Parathyroid adenoma (tissue), 2 donors: ENCODE measurements at regions not wholly inside any gene's neighbourhood (a gene's known extent, or its start where the extent isn't known, plus 50 kb on each side); places are given as distances from the start of the nearest gene placed in this dataset.

ENCODE experiments used
- H2AFZ ChIP-seq: fragments of 300-600 bp; sonication (generic); one replicate; pipeline ENCODE4 v1.7.0; 2017; ENCODE audit warnings: antibody characterized with exemption, mild to moderate bottlenecking
- H3K27ac ChIP-seq: fragments of 300-600 bp; sonication (generic); one replicate; pipeline ENCODE4 v1.7.0; 2017
- H3K27me3 ChIP-seq: fragments of 300-600 bp; sonication (generic); one replicate; pipeline ENCODE4 v1.7.0; 2017; ENCODE audit warnings: low read length; ENCODE audit not compliant: control insufficient read depth, insufficient read depth
- H3K36me3 ChIP-seq: fragments of 300-600 bp; sonication (generic); one replicate; pipeline ENCODE4 v1.7.0; 2017; ENCODE audit warnings: low read length; ENCODE audit not compliant: control insufficient read depth, insufficient read depth
- H3K4me1 ChIP-seq: fragments of 300-600 bp; sonication (generic); one replicate; pipeline ENCODE4 v1.7.0; 2017; ENCODE audit warnings: control low read depth
- H3K4me2 ChIP-seq: fragments of 300-600 bp; sonication (generic); one replicate; pipeline ENCODE4 v1.7.0; 2017; ENCODE audit warnings: low read length
- H3K4me3 ChIP-seq: fragments of 300-600 bp; sonication (generic); one replicate; pipeline ENCODE4 v1.7.0; 2017; ENCODE audit warnings: low read depth, low read length
- H3K79me2 ChIP-seq: fragments of 300-600 bp; sonication (generic); one replicate; pipeline ENCODE4 v1.7.0; 2017; ENCODE audit warnings: control low read depth
- H3K9ac ChIP-seq: fragments of 300-600 bp; sonication (generic); one replicate; pipeline ENCODE4 v1.7.0; 2017; ENCODE audit warnings: mild to moderate bottlenecking
- H3K9me3 ChIP-seq: fragments of 300-600 bp; sonication (generic); one replicate; pipeline ENCODE4 v1.7.0; 2017; ENCODE audit warnings: low read length; ENCODE audit not compliant: control insufficient read depth
- TF ChIP-seq, protein P1 (sequence below): fragments of 300-600 bp; sonication (generic); IDR thresholded peaks from one replicate; pipeline ENCODE4 v1.7.0; 2017; ENCODE audit warnings: antibody characterized with exemption, mild to moderate bottlenecking
- donor health status: primary hyperparathyroidism.

DNA sequence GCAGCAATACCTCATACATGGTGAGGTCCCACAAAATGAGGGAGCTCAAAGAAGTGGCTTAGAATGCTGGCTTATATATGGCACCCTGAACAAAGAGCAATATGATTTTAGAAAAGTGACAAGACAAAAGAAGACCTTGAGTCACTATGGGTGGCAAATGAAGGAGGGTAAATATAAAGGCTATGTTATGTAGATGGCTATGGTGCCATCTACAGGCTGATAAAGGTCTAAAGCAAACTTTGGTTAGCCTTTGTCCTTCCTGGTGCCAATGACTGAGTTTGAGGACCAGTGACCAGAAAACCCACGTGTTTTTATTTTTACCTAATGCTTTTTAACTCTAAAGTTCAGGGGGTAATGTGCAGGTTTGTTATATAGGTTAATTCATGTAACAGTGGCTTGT lies 151.8 kb downstream of the CCNG2 start:
- Histone ChIP-seq H3K4me3 (no peak overlapping the region), H3K9ac (no peak overlapping the region), H3K4me1 (no peaks in the 10 kb centered on the region), H3K27ac (no peak overlapping the region), H2AFZ (no peak overlapping the region), H3K27me3 (no peaks in the 10 kb centered on the region), H3K4me2 (no peak overlapping the region), H3K36me3 (no peaks in the 10 kb centered on the region), H3K79me2 (no peaks in the 10 kb centered on the region), H3K9me3 (no peaks in the 10 kb centered on the region)
- TF ChIP-seq, protein P1, sequence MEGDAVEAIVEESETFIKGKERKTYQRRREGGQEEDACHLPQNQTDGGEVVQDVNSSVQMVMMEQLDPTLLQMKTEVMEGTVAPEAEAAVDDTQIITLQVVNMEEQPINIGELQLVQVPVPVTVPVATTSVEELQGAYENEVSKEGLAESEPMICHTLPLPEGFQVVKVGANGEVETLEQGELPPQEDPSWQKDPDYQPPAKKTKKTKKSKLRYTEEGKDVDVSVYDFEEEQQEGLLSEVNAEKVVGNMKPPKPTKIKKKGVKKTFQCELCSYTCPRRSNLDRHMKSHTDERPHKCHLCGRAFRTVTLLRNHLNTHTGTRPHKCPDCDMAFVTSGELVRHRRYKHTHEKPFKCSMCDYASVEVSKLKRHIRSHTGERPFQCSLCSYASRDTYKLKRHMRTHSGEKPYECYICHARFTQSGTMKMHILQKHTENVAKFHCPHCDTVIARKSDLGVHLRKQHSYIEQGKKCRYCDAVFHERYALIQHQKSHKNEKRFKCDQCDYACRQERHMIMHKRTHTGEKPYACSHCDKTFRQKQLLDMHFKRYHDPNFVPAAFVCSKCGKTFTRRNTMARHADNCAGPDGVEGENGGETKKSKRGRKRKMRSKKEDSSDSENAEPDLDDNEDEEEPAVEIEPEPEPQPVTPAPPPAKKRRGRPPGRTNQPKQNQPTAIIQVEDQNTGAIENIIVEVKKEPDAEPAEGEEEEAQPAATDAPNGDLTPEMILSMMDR, result peak; percentile 20

DNA sequence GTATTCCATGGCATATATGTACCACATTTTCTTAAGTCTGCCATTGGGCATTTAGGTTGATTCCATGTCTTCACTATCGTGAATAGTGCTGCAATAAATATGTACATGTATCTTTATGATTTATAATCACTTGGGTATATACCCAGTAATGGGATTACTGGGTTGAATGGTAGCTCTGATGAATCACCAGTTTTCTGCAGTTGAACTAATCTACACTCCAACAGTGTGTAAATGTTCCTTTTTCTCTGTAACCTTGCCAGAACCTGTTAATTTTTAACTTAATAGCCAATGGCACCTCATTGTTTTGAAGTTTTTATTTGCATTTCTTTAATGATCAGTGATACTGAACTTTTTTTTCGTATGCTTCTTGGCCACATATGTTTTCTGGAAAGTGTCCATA lies 152.5 kb downstream of the CCNG2 start:
- Histone ChIP-seq H3K9ac (no peak overlapping the region), H3K27ac (no peak overlapping the region), H3K4me3 (no peak overlapping the region), H3K27me3 (no peaks in the 10 kb centered on the region), H2AFZ (no peak overlapping the region), H3K79me2 (no peaks in the 10 kb centered on the region), H3K4me2 (no peak overlapping the region), H3K9me3 (no peaks in the 10 kb centered on the region), H3K4me1 (no peaks in the 10 kb centered on the region), H3K36me3 (no peaks in the 10 kb centered on the region)
- TF ChIP-seq, protein P1, result no peak

DNA sequence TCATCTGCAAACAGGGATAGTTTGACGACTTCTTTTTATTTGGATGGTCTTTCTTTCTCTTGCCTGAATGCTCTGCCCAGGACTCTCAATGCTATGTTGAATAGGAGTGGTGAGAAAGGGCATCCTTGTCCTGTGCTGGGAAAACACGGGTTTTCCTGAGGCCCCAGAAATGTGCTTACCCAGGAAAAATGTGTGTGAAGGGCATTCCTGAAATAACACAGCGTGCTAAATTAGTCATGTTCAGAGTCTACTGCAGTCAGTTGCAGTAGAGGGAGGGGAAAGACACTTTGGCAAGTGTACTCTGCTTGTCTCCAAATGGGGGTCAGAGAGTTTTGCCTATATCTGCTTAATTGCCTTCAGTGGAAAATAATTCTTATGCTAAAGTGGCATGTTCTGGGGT lies 153.9 kb downstream of the CCNG2 start:
- TF ChIP-seq, protein P1, result no peak

DNA sequence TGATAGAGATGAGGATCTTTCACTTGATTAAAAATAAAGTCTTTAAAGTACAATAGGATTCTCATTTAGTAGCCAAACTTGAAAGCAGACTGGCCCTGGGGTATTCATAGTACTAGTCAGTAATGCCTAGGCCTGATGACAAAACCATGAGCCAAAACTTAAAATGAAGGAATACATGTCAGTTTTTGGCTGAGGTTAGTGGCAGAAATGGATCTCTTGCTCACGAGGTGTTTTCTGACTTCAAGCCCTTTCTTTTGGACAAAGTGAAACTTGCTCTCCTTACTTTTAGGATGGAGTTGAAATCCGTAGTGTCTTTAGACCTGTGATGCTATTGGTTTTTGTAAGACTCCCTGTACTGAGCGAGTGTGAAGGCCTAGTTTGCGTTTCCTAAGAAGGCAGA lies 157.7 kb downstream of the CCNG2 start:
- no peaks in the 10 kb centered on the region for H3K36me3 ChIP-seq
- no peaks in the 10 kb centered on the region for H3K4me1 ChIP-seq
- H3K4me2 ChIP-seq, result no peak overlapping the region
- H3K27me3 ChIP-seq, result no peaks in the 10 kb centered on the region
- H3K27ac ChIP-seq, result no peak overlapping the region
- no peaks in the 10 kb centered on the region for H3K9me3 ChIP-seq
- H3K4me3 ChIP-seq, result no peak overlapping the region
- no peaks in the 10 kb centered on the region for H3K79me2 ChIP-seq
- TF ChIP-seq, protein P1, result no peak
- no peak overlapping the region for H2AFZ ChIP-seq
- no peak overlapping the region for H3K9ac ChIP-seq

More for the DNA sequence above, 153.9 kb downstream of the CCNG2 start:
- no peaks in the 10 kb centered on the region for H3K4me1 ChIP-seq
- H3K27me3 ChIP-seq, result no peaks in the 10 kb centered on the region
- no peak overlapping the region for H3K4me2 ChIP-seq
- no peak overlapping the region for H3K4me3 ChIP-seq
- H3K79me2 ChIP-seq, result no peaks in the 10 kb centered on the region
- H3K27ac ChIP-seq, result no peak overlapping the region
- no peaks in the 10 kb centered on the region for H3K36me3 ChIP-seq
- no peak overlapping the region for H2AFZ ChIP-seq
- H3K9ac ChIP-seq, result no peak overlapping the region
- H3K9me3 ChIP-seq, result no peaks in the 10 kb centered on the region

DNA sequence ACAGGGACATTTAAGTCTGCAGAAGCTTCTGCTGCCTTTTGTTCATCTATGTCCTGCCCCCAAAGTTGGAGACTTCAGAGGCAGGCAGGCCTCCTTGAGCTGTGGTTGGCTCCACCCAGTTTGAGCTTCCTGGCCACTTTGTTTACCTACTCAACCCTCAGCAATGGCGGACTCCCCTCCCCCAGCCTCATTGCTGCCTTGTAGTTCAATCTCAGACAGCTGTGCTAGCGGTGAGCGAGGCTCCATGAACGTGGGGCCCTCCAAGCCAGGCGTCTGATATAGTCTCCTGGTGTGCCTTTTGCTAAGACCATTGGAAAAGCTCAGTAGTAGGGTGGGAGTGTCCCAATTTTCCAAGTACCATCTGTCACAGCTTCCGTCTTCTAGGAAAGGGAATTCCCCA lies 170.1 kb downstream of the CCNG2 start:
- Histone ChIP-seq H3K4me3 (no peak overlapping the region), H3K36me3 (no peaks in the 10 kb centered on the region), H3K27ac (no peak overlapping the region), H3K4me2 (no peak overlapping the region), H2AFZ (no peak overlapping the region), H3K79me2 (no peaks in the 10 kb centered on the region), H3K4me1 (no peaks in the 10 kb centered on the region), H3K9ac (no peak overlapping the region), H3K27me3 (no peaks in the 10 kb centered on the region), H3K9me3 (no peaks in the 10 kb centered on the region)
- TF ChIP-seq, protein P1, result no peak
